ENCODE measurements at regions not wholly inside any gene's neighbourhood (a gene's known extent, or its start where the extent isn't known, plus 50 kb on each side); places are given as distances from the start of the nearest gene placed in this dataset.
"Not testable (repeated sequence)": the region's sequence is repeated elsewhere in the genome, so short reads cannot be mapped to it uniquely, and the experiment has no call there.

DNA sequence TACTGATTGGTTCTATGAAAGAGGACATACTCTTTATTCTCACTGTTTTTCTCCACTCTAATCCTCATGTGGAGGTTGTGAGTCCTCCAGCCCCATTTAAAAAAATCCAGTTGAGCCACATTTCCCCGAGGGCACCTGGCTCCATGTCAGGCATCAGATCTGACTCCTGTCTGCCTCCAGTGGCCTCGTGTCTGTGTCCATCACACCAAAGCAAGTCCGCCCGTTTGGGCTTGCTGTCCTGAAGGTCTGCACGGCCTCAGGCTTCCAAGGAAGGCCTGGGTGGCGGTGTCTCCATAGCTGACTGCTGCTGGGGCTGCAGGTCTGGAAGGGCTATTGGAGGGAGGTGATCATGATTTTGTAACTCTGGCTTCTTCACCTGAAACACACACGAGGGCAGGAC is 233.4 kb upstream of the PLGLB2 start:
- TF ChIP-seq POLR2A (IDR thresholded peaks at IDR 0.05), result not testable (repeated sequence)
- TF ChIP-seq, protein P1, sequence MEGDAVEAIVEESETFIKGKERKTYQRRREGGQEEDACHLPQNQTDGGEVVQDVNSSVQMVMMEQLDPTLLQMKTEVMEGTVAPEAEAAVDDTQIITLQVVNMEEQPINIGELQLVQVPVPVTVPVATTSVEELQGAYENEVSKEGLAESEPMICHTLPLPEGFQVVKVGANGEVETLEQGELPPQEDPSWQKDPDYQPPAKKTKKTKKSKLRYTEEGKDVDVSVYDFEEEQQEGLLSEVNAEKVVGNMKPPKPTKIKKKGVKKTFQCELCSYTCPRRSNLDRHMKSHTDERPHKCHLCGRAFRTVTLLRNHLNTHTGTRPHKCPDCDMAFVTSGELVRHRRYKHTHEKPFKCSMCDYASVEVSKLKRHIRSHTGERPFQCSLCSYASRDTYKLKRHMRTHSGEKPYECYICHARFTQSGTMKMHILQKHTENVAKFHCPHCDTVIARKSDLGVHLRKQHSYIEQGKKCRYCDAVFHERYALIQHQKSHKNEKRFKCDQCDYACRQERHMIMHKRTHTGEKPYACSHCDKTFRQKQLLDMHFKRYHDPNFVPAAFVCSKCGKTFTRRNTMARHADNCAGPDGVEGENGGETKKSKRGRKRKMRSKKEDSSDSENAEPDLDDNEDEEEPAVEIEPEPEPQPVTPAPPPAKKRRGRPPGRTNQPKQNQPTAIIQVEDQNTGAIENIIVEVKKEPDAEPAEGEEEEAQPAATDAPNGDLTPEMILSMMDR (IDR thresholded peaks at IDR 0.05), result not testable (repeated sequence)

Data from right lobe of liver (tissue), 4 donors.